ENCODE measurements at regions not wholly inside any gene's neighbourhood (a gene's known extent, or its start where the extent isn't known, plus 50 kb on each side); places are given as distances from the start of the nearest gene placed in this dataset.
"Not testable (repeated sequence)": the region's sequence is repeated elsewhere in the genome, so short reads cannot be mapped to it uniquely, and the experiment has no call there.

DNA sequence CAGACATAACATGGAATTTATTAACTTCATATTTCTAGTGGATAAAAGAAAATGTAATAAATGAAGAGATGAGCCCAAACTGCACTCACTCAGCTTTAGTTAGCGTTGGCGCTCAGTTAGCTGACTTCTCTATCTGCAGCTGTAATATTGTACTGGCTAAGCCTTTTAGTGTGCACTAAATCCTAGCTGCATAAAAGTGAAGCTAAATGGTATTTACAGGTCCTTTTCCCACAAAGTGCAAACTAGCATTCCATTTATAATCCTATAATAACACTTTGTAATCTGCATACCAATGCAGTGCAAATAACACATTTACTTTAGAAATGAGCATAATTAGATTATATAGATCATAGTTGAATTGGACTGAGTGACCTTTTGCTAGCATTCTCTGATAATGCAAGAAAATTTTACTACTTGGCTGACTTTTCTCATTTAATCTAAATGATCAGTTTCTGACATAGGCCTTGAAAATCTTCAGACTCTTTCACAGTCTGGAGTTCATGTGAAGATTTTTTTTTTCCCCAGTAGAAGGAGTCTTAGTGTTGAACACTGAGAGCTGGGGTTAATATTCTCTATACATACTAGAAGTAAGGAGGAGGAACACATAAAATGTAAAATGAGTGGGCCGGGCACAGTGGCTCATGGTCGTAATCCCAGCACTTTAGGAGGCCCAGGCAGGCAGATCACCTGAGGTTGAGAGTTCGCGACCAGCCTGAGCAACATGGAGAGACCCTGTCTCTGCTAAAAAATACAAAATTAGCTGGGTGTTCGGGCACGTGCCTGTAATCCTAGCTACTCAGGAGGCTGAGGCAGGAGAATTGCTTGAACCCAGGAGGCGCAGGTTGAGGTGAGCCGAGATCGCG lies 1426.4 kb downstream of the PCDH9 start:
- no peaks in the 10 kb centered on the region for H3K4me1 ChIP-seq (ENCODE audit: control insufficient read depth, insufficient read depth, low read length)
- H3K4me3 ChIP-seq (ENCODE audit: low read length), result no peak overlapping the region
- H3K27ac ChIP-seq (ENCODE audit: low read length), result no peak overlapping the region
- WGBS (ENCODE audit: insufficient coverage), result 71% methylated on average over 9 of the region's 12 CpGs
- no peaks in the 10 kb centered on the region for H3K27me3 ChIP-seq (ENCODE audit: control insufficient read depth, insufficient read depth, low read length)
- H3K36me3 ChIP-seq (ENCODE audit: control insufficient read depth, insufficient read depth, low read length), result no peaks in the 10 kb centered on the region
- no peak for DNase-seq
- no peaks in the 10 kb centered on the region for H3K9me3 ChIP-seq (replicated peaks; ENCODE audit: control insufficient read depth, low read depth, low read length)

DNA sequence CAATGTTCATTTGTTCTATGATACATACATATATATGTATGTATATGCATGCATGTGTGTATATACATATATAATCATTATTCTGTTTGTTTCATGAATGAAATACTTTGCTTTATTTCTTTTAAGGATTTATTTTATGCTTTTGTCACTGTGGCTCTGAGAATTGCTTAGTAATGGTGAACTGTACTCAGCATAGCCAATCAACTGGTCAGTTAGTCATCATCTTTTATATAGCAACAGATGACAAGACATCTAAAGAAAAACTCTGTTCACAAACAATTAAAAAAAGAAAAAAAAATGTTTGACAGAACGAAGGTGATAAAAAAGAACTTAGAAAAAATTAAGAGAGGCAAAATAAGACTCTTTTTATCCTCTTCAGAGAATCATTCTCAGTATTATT lies 1440.3 kb downstream of the PCDH9 start:
- no peak for DNase-seq
- WGBS (ENCODE audit: insufficient coverage), result no CpG with 5 or more reads among the region's 1 CpG
- no peaks in the 10 kb centered on the region for H3K36me3 ChIP-seq (ENCODE audit: control insufficient read depth, insufficient read depth, low read length)

DNA sequence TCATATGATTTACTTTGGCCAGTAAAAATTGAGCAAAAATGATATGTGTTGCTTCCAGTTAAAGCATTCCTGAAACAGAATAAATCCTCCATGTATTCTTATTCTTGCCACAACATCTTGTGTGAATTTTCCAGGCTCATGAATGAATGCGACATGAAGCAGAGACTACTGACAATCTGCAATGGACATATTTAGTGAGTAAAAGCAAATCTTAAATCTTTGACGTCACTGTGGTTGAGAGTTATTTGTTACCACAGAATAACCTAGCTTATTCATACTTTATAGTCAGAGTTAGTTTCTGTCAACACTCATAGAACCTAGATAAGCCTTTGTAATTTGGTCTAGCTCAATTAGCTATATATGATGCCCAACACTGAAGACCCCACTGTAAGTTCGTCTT lies 1443.1 kb downstream of the PCDH9 start:
- Histone ChIP-seq H3K27ac (ENCODE audit: low read length) (no peak overlapping the region), H3K27me3 (ENCODE audit: control insufficient read depth, insufficient read depth, low read length) (no peaks in the 10 kb centered on the region), H3K36me3 (ENCODE audit: control insufficient read depth, insufficient read depth, low read length) (no peaks in the 10 kb centered on the region), H3K4me3 (ENCODE audit: low read length) (no peak overlapping the region), H3K4me1 (ENCODE audit: control insufficient read depth, insufficient read depth, low read length) (no peaks in the 10 kb centered on the region), H3K9me3 (replicated peaks; ENCODE audit: control insufficient read depth, low read depth, low read length) (no peaks in the 10 kb centered on the region)
- WGBS (ENCODE audit: insufficient coverage), result no CpG with 5 or more reads among the region's 3 CpGs
- DNase-seq, result no peak

More for the DNA sequence above, 1440.3 kb downstream of the PCDH9 start:
- H3K27me3 ChIP-seq (ENCODE audit: control insufficient read depth, insufficient read depth, low read length), result no peaks in the 10 kb centered on the region
- H3K4me3 ChIP-seq (ENCODE audit: low read length), result no peak overlapping the region
- no peaks in the 10 kb centered on the region for H3K4me1 ChIP-seq (ENCODE audit: control insufficient read depth, insufficient read depth, low read length)
- H3K9me3 ChIP-seq (replicated peaks; ENCODE audit: control insufficient read depth, low read depth, low read length), result no peaks in the 10 kb centered on the region
- H3K27ac ChIP-seq (ENCODE audit: low read length), result no peak overlapping the region

- Histone ChIP-seq H3K4me3 (ENCODE audit: low read length) (no peak overlapping the region), H3K27me3 (ENCODE audit: control insufficient read depth, insufficient read depth, low read length) (no peaks in the 10 kb centered on the region), H3K36me3 (ENCODE audit: control insufficient read depth, insufficient read depth, low read length) (no peaks in the 10 kb centered on the region), H3K27ac (ENCODE audit: low read length) (no peak overlapping the region), H3K4me1 (ENCODE audit: control insufficient read depth, insufficient read depth, low read length) (no peaks in the 10 kb centered on the region), H3K9me3 (replicated peaks; ENCODE audit: control insufficient read depth, low read depth, low read length) (no peaks in the 10 kb centered on the region)
- 88% methylated on average over 5 of the region's 12 CpGs for WGBS (ENCODE audit: insufficient coverage)
- DNase-seq, result no peak
These were observed 1445.9 kb downstream of the PCDH9 start for GRCh38 chr13:65784088-65784816.

DNA sequence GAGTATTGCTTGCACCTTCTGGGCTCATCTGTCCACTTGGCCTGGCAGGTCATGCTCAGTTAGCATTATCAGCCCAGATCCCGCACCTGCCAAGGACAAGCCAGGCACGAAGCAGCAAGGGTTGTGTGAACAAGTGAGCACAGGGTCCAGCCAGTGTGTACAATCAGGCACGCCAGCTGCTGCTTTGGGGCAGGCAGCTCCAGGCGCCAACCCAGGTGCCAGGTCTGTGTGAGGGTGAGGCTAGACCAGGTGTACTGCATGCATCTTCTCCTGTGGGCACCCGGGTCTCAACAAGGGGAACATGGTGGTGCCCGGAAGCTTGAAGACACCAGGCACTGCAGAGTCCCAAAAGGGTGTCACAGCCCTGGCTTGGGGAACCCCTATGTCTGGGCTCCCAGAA lies 1446.8 kb downstream of the PCDH9 start:
- no peak overlapping the region for H3K27ac ChIP-seq (ENCODE audit: low read length)
- no peak for DNase-seq
- H3K4me1 ChIP-seq (ENCODE audit: control insufficient read depth, insufficient read depth, low read length), result no peaks in the 10 kb centered on the region
- no peaks in the 10 kb centered on the region for H3K27me3 ChIP-seq (ENCODE audit: control insufficient read depth, insufficient read depth, low read length)
- no peaks in the 10 kb centered on the region for H3K9me3 ChIP-seq (replicated peaks; ENCODE audit: control insufficient read depth, low read depth, low read length)
- 96% methylated on average over 6 of the region's 6 CpGs for WGBS (ENCODE audit: insufficient coverage)
- H3K4me3 ChIP-seq (ENCODE audit: low read length), result no peak overlapping the region
- H3K36me3 ChIP-seq (ENCODE audit: control insufficient read depth, insufficient read depth, low read length), result no peaks in the 10 kb centered on the region

DNA sequence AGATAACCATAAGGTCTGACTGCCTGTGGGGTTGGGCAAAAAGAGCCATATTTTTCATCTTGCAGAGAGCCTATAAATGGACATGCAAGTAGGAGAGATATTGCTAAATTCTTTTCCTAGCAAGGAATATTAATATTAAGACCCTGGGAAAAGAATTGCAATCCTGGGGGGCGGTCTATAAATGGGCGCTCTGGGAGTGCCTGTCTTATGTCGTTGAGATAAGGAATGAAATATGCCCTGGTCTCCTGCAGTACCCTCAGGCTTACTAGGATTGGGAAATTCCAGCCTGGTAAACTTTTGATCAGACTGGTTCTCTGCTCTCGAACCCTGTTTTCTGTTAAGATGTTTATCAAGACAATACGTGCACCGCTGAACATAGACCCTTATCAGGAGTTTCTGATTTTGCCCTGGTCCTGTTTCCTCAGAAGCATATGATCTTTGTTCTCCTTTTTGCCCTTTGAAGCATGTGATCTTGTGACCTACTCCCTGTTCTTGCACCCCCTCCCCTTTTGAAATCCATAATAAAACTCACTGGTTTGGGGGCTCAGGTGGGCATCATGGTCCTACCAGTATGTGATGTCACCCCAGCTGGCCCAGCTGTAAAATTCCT lies 1458.3 kb downstream of the PCDH9 start:
- not testable (repeated sequence) for H3K27me3 ChIP-seq (ENCODE audit: control insufficient read depth, insufficient read depth, low read length); H3K4me1 ChIP-seq (ENCODE audit: control insufficient read depth, insufficient read depth, low read length); H3K4me3 ChIP-seq (ENCODE audit: low read length); H3K9me3 ChIP-seq (replicated peaks; ENCODE audit: control insufficient read depth, low read depth, low read length); H3K36me3 ChIP-seq (ENCODE audit: control insufficient read depth, insufficient read depth, low read length); H3K27ac ChIP-seq (ENCODE audit: low read length); DNase-seq
- 90% methylated on average over 5 of the region's 6 CpGs for WGBS (ENCODE audit: insufficient coverage)

DNA sequence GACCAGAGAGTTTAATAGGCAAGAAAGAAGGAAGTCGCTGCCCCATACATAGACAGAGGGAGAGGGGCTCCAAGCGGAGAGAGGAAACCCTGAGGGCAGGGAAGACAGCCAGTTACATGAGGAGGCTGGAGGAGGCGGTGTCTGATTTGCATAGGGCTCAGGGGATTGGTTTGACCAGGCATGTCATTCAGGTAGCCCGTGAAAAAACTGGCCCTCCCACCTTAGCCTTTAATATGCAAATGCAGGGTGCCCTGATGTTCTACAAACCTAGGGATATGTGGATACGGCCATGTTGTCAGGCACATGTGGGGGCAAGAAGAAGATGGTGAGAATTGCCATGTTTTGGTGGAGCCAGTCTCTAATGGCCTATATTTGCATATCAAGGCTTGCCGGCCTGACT lies 1461.6 kb downstream of the PCDH9 start:
- Histone ChIP-seq H3K27ac (ENCODE audit: low read length) (no peak overlapping the region), H3K36me3 (ENCODE audit: control insufficient read depth, insufficient read depth, low read length) (no peaks in the 10 kb centered on the region), H3K4me3 (ENCODE audit: low read length) (no peak overlapping the region), H3K4me1 (ENCODE audit: control insufficient read depth, insufficient read depth, low read length) (no peaks in the 10 kb centered on the region), H3K9me3 (replicated peaks; ENCODE audit: control insufficient read depth, low read depth, low read length) (peaks cover 4% of the 10 kb centered on the region), H3K27me3 (ENCODE audit: control insufficient read depth, insufficient read depth, low read length) (no peaks in the 10 kb centered on the region)
- WGBS (ENCODE audit: insufficient coverage), result 73% methylated on average over 4 of the region's 6 CpGs
- DNase-seq, result no peak

- no peak for DNase-seq
- Histone ChIP-seq H3K36me3 (ENCODE audit: control insufficient read depth, insufficient read depth, low read length) (no peaks in the 10 kb centered on the region), H3K4me3 (ENCODE audit: low read length) (no peak overlapping the region), H3K27me3 (ENCODE audit: control insufficient read depth, insufficient read depth, low read length) (no peaks in the 10 kb centered on the region), H3K9me3 (replicated peaks; ENCODE audit: control insufficient read depth, low read depth, low read length) (no peaks in the 10 kb centered on the region), H3K27ac (ENCODE audit: low read length) (no peak overlapping the region), H3K4me1 (ENCODE audit: control insufficient read depth, insufficient read depth, low read length) (no peaks in the 10 kb centered on the region)
- WGBS (ENCODE audit: insufficient coverage), result no CpG with 5 or more reads among the region's 4 CpGs
These were observed 1466.3 kb downstream of the PCDH9 start for GRCh38 chr13:65763811-65764210.

DNA sequence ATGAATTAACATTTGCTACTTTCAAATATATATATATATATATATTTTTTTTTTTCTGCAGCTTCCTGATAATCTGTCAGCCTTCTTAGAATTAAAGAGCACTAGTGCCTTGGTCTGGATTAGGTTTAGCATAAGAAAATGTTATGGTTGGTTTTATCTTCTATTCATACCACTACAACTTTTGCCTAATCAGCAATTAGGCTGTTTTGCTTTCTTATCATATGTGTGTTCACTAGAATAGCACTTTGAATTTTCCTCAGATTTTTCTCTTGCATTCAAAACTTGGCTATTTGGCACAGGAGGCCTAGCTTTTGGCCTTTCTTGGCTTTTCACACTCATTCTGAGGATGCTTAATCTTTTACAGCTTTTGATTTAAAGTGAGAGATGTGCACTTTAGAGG lies 1468.1 kb downstream of the PCDH9 start:
- peaks cover 7% of the 10 kb centered on the region for H3K9me3 ChIP-seq (replicated peaks; ENCODE audit: control insufficient read depth, low read depth, low read length)
- no peak overlapping the region for H3K27ac ChIP-seq (ENCODE audit: low read length)
- H3K27me3 ChIP-seq (ENCODE audit: control insufficient read depth, insufficient read depth, low read length), result no peaks in the 10 kb centered on the region
- H3K36me3 ChIP-seq (ENCODE audit: control insufficient read depth, insufficient read depth, low read length), result no peaks in the 10 kb centered on the region
- peak; percentile 20 for DNase-seq
- H3K4me3 ChIP-seq (ENCODE audit: low read length), result no peak overlapping the region
- H3K4me1 ChIP-seq (ENCODE audit: control insufficient read depth, insufficient read depth, low read length), result no peaks in the 10 kb centered on the region

- H3K4me3 ChIP-seq (ENCODE audit: low read length), result no peak overlapping the region
- no peak for DNase-seq
- no peaks in the 10 kb centered on the region for H3K4me1 ChIP-seq (ENCODE audit: control insufficient read depth, insufficient read depth, low read length)
- H3K27me3 ChIP-seq (ENCODE audit: control insufficient read depth, insufficient read depth, low read length), result no peaks in the 10 kb centered on the region
- no peaks in the 10 kb centered on the region for H3K36me3 ChIP-seq (ENCODE audit: control insufficient read depth, insufficient read depth, low read length)
- H3K27ac ChIP-seq (ENCODE audit: low read length), result no peak overlapping the region
- 84% methylated on average over 5 of the region's 5 CpGs for WGBS (ENCODE audit: insufficient coverage)
- H3K9me3 ChIP-seq (replicated peaks; ENCODE audit: control insufficient read depth, low read depth, low read length), result peaks cover 15% of the 10 kb centered on the region
These were observed 1474.0 kb downstream of the PCDH9 start for GRCh38 chr13:65756071-65756671.
